H1 (cell line): ENCODE measurements at regions not wholly inside any gene's neighbourhood (a gene's known extent, or its start where the extent isn't known, plus 50 kb on each side); places are given as distances from the start of the nearest gene placed in this dataset.

ENCODE experiments used
- CBX8 ChIP-seq: fragments of 300-800, 300-1000 bp; sonication (generic); IDR thresholded peaks from 2 replicates; pipeline ENCODE4 v1.7.1; 2016; ENCODE audit warnings: low read depth, low read length, borderline replicate concordance
- CHD7 ChIP-seq: fragments of 300-600 bp; sonication (generic); IDR thresholded peaks from 2 replicates; pipeline ENCODE4 v1.7.1; 2012; ENCODE audit warnings: low read length, moderate library complexity, mild to moderate bottlenecking, inconsistent platforms; ENCODE audit not compliant: insufficient replicate concordance
- POLR2AphosphoS5 ChIP-seq: IDR thresholded peaks from 2 replicates; pipeline ENCODE4 v1.6.1; 2011; ENCODE audit warnings: low read depth, low read length
- RAD21 ChIP-seq, 2 experiments: IDR thresholded peaks in 1 of 2; conservative IDR thresholded peaks in 1 of 2; 2 replicates each; pipeline ENCODE4 v1.6.1; 2011; ENCODE audit warnings: low read depth in 2 of 2, low read length in 2 of 2, improper control_type of control experiment in 1 of 2, inconsistent platforms in 1 of 2, mild to moderate bottlenecking in 1 of 2, moderate library complexity in 1 of 2
- RNF2 ChIP-seq: fragments of 200-900, 300-1000 bp; sonication (generic); IDR thresholded peaks from 2 replicates; pipeline ENCODE4 v1.7.1; 2016; ENCODE audit warnings: borderline replicate concordance, low read depth, mild to moderate bottlenecking, antibody characterized with exemption, low read length; ENCODE audit not compliant: poor library complexity, severe bottlenecking; ENCODE audit errors: missing control alignments
- SIN3A ChIP-seq, 2 experiments: IDR thresholded peaks in 1 of 2; conservative IDR thresholded peaks in 1 of 2; 2 replicates each; pipeline ENCODE4 v1.6.1; 2011 to 2012; ENCODE audit warnings: low read length in 2 of 2, improper control_type of control experiment in 1 of 2, low read depth in 1 of 2, mild to moderate bottlenecking in 1 of 2
- SP4 ChIP-seq: IDR thresholded peaks from 2 replicates; pipeline ENCODE4 v1.6.1; 2012; ENCODE audit warnings: low read length, inconsistent platforms
- SRF ChIP-seq: IDR thresholded peaks from 2 replicates; pipeline ENCODE4 v1.6.1; 2011; ENCODE audit warnings: mild to moderate bottlenecking, low read depth, low read length, moderate library complexity
- TBP ChIP-seq: IDR thresholded peaks from 2 replicates; pipeline ENCODE4 v1.6.1; 2011; ENCODE audit warnings: low read depth, low read length, improper control_type of control experiment
- TEAD4 ChIP-seq: IDR thresholded peaks from 2 replicates; pipeline ENCODE4 v1.6.1; 2012; ENCODE audit warnings: low read depth, low read length, inconsistent platforms, mixed read lengths
- USF2 ChIP-seq: IDR thresholded peaks from 2 replicates; pipeline ENCODE4 v1.6.1; 2011; ENCODE audit warnings: low read length, improper control_type of control experiment

GRCh38 chr7:16034353-16034752, 347.9 kb upstream of the MEOX2 start (continued):
- TF ChIP-seq CHD7 (no peak), SIN3A (conservative IDR thresholded peaks at IDR 0.05 in 1 of 2, IDR thresholded peaks at IDR 0.05 in 1 of 2; ENCODE audit: low read depth in 1 of 2, low read length in 2 of 2) (no peak), RAD21 (IDR thresholded peaks at IDR 0.05 in 1 of 2, conservative IDR thresholded peaks at IDR 0.05 in 1 of 2; ENCODE audit: low read depth in 2 of 2, low read length in 2 of 2) (no peak), TBP (no peak), CBX8 (no peak), SP4 (no peak), TEAD4 (no peak), USF2 (no peak), RNF2 (no peak), POLR2AphosphoS5 (no peak), SRF (no peak)
